Spinal cord (tissue), 9 donors: ENCODE measurements at regions not wholly inside any gene's neighbourhood (a gene's known extent, or its start where the extent isn't known, plus 50 kb on each side); places are given as distances from the start of the nearest gene placed in this dataset.
A peak's percentile ranks its signal among the peaks of the same experiment; 100 is the strongest.

Experiments used
- DNase-seq, 6 donors: peaks; one replicate each; pipeline versions ENCODE4 v3.0.0 to v3.0.0-alpha.2; 2013 to 2015; ENCODE audit warnings: low spot score in 6 of 6, low read depth in 4 of 6
- H3K27ac ChIP-seq: one replicate; pipeline ENCODE4 v1.5.1; 2013; ENCODE audit warnings: low read depth, low read length, control low read depth
- H3K27me3 ChIP-seq: one replicate; pipeline ENCODE4 v1.6.1; 2013; ENCODE audit warnings: low read length; ENCODE audit not compliant: control insufficient read depth, insufficient read depth
- H3K36me3 ChIP-seq: one replicate; pipeline ENCODE4 v1.6.1; 2013; ENCODE audit warnings: low read length; ENCODE audit not compliant: control insufficient read depth, insufficient read depth
- H3K4me1 ChIP-seq: one replicate; pipeline ENCODE4 v1.6.1; 2013; ENCODE audit warnings: low read length; ENCODE audit not compliant: control insufficient read depth, insufficient read depth
- H3K4me3 ChIP-seq: one replicate; pipeline ENCODE4 v1.5.1; 2013; ENCODE audit warnings: low read depth, low read length, control low read depth
- H3K9me3 ChIP-seq: one replicate; pipeline ENCODE4 v1.6.1; 2013; ENCODE audit warnings: low read length; ENCODE audit not compliant: control insufficient read depth, insufficient read depth
- WGBS: methylation state at CpG from one replicate; pipeline ENCODE4 v1.1.5; 2013; ENCODE audit warnings: missing lambda C conversion rate; ENCODE audit not compliant: insufficient coverage; 5-methylcytosine and 5-hydroxymethylcytosine counted together
- donor health status: healthy.

DNA sequence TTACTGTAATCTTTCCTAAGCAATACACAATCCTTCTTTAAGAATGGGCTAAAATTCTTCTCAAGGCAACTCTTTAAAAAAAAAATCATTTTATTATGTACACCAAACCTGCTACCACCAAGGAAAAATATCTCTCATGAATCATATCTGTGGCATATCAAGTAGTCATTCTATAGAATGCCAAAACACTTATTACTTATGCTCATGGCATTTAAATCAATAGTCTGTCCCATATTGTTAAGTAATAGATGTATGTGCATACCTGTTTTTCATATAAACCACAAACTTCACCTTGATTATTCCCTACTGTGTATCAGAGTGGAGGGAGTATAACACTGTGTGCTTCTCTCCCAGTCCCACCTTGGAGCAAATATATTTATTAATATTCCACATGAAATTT is 95.8 kb upstream of the SETBP1 start:
- Histone ChIP-seq H3K4me3 (no peak overlapping the region), H3K9me3 (no peaks in the 10 kb centered on the region), H3K27ac (no peak overlapping the region), H3K36me3 (no peaks in the 10 kb centered on the region), H3K27me3 (no peaks in the 10 kb centered on the region), H3K4me1 (no peaks in the 10 kb centered on the region)
- no peak for DNase-seq

DNA sequence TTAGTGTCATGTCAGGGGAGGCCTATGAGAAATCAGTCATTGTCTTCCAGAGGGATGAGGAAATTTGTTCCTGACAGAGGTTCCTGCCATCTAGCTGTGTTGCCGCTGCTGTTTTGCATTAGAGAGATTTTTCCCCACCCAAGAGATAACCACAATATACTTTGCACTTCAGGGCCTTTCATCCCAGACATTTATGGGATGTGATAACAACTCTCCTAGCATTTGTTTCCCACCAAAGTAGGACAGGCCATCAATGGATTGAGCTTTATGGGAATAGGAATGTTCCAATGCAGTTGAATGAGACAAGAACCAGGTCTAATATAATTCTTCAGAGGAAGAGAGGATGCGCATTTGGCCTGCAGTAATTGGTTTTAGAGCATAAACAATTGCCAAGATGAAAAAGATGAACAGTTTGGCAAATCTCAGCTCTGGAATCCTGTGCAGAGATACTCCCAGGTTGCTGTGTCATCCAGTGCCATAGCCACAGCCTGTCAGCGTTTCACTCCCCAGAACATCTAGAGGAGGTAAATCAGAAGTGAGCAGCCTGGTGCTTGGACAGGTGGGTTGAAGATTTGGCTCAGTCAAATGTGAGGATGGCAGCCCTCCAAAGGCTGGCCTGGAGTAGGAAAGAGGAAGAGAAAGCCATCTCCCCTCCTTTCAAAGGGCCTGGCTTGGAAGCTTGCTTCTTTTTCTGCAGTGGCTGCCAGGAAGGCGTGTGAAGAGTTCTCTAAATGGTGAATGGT is 93.7 kb upstream of the SETBP1 start:
- peak in 4 of 6 donors; percentile 46 to 88 (median 62) for DNase-seq
- Histone ChIP-seq H3K27me3 (no peaks in the 10 kb centered on the region), H3K27ac (no peak overlapping the region), H3K9me3 (no peaks in the 10 kb centered on the region), H3K4me1 (no peaks in the 10 kb centered on the region), H3K36me3 (no peaks in the 10 kb centered on the region), H3K4me3 (no peak overlapping the region)
- WGBS: 82% methylated on average over 1 of the region's 4 CpGs

DNA sequence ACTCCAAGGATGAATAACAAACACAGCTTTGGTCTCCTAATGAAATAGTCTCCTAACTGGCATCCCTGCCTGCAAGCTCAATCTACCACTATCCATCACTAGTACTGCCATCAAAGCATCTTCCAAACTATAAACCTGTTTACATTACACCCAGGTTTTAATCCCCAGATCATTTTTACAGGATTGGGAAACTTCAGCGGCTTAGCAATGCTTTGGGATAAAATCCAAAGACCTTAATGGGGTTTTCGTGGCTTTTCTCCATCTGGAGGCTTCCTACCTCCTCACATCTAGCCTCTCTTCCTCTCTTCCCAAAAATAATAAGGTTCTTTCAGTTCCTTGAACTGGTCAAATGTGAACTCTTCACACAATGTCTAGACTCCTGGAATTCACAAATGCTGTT is 92.2 kb upstream of the SETBP1 start:
- no peak for DNase-seq
- Histone ChIP-seq H3K36me3 (no peaks in the 10 kb centered on the region), H3K4me3 (no peak overlapping the region), H3K27ac (no peak overlapping the region), H3K27me3 (no peaks in the 10 kb centered on the region), H3K4me1 (no peaks in the 10 kb centered on the region), H3K9me3 (no peaks in the 10 kb centered on the region)
- 67% methylated on average over 1 of the region's 2 CpGs for whole genome bisulfite sequencing

DNA sequence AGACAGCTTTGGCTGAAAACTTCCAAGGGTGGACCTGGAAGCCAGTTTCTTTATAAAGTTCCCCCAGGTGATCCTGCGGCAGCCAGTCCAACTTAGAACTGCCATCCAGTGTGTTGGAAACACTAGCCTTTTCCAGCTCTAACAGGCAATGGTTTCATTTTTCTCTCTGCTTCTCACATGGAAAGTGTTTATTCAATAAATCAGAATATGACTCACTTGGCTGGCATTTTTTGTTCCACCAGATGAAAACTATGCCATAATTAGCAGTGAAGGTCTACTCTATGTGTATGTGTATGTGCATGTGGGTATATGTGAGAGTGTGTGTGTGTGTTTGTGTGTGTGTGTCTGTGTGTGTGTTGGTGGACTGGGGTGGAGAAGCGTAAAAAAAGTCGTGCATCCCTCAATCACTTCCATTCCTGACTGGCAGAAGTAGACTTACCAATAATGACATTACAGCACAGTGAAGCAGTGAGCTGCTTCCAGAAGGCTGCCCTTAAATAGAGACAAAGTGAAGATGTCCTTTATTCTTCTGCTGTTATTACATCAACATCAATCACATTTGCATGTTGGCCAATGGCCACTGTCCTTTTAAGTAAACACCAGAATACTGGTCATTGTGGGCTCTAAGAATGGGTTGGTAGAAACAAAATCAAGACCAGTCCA is 90.9 kb upstream of the SETBP1 start:
- H3K4me1 ChIP-seq: no peaks in the 10 kb centered on the region
- no peak overlapping the region for H3K4me3 ChIP-seq
- H3K36me3 ChIP-seq: no peaks in the 10 kb centered on the region
- 86% methylated on average over 1 of the region's 3 CpGs for whole genome bisulfite sequencing
- H3K27ac ChIP-seq: no peak overlapping the region
- no peaks in the 10 kb centered on the region for H3K9me3 ChIP-seq
- no peaks in the 10 kb centered on the region for H3K27me3 ChIP-seq
- no peak for DNase-seq

DNA sequence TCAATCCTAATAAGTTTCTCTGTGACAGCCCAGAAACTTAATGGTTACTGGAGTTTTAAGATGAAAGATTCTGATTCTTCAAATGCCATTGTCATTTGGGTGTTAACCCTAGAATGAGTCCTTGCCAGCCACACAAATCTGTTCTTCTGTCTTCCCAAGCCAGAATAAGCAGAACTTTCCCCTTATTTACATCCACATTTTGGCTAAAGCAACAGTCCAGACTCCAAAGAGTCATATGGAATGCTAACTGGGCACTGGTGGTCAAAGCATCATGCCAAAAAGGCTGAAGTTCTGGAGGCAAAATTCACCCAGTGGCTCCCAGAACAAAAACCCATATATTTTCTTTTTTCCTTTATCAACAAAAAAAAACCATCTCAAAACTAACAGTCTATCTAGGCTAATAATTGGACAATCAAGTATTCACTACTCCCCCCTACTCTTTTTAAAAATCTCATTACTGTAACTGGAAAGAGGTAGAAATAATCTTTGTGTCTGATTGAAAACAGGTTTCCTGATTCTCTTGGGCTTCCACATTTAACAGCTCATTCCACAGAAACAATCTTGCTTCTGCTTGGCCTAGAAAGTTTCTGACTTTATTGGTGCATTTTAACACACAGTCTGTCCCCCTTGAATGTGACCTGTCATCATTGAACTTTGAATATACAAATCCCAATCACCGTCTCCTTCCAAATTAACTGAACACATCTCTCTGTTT is 89.6 kb upstream of the SETBP1 start:
- no peak overlapping the region for H3K27ac ChIP-seq
- DNase-seq: no peak
- no peaks in the 10 kb centered on the region for H3K9me3 ChIP-seq
- no peaks in the 10 kb centered on the region for H3K27me3 ChIP-seq
- H3K4me1 ChIP-seq: no peaks in the 10 kb centered on the region
- no peak overlapping the region for H3K4me3 ChIP-seq
- H3K36me3 ChIP-seq: no peaks in the 10 kb centered on the region
- WGBS: no CpG with 5 or more reads among the region's 1 CpG

DNA sequence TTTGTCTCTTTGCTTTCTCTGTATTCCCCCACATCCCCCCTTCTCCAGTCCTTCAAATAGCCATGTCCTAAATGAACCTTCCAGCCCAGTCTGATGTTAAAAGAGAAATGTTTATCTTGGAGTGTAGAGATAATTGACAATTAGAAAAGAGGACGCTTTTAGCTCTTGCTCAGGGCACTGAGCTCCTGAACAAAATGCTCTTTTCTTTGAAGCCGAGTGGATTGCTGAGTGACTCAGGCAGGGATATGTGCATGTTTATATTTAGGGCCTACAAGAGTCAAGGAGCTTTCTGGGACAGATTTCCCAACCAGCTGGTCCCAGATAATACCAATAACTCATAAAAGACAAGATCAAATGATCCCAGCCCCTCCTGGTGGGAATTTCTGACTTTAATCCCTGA is 88.0 kb upstream of the SETBP1 start:
- no peaks in the 10 kb centered on the region for H3K36me3 ChIP-seq
- WGBS: 38% methylated on average over 2 of the region's 2 CpGs
- DNase-seq: no peak
- H3K27ac ChIP-seq: no peak overlapping the region
- H3K9me3 ChIP-seq: no peaks in the 10 kb centered on the region
- H3K4me1 ChIP-seq: no peaks in the 10 kb centered on the region
- H3K4me3 ChIP-seq: no peak overlapping the region
- H3K27me3 ChIP-seq: no peaks in the 10 kb centered on the region

DNA sequence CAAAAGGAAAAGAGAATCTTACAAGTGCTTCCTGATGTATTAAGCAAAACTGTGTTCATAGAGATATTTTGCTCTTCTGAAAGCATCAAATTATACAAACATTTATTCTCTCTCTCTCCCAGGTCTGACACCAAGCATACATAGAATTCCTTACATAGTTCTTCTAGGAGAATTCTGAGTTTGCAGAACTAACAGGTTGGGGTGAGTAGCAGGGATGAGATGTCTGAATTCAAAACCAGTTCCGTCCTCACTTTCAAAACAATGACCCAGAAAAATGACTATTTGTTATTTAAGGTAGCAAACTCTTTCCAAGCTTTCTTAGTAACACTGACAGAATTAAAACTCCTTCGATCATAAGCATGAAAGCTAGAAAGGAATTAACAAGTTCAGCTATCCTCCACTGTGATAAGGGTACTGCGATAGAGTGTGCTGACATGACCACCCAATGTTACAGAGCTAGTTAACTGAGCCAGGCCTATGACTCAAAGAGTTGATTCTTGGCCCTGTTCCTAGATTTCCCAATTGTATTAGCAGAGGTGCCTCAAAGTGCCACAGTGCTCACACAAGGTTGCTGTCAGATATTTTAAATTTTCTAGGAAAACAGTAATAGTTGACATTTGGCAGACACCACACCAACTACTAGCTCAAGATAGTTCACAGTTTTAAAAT is 85.8 kb upstream of the SETBP1 start:
- H3K4me1 ChIP-seq: no peaks in the 10 kb centered on the region
- no peak overlapping the region for H3K27ac ChIP-seq
- no peaks in the 10 kb centered on the region for H3K27me3 ChIP-seq
- WGBS: 57% methylated on average over 1 of the region's 3 CpGs
- no peak overlapping the region for H3K4me3 ChIP-seq
- no peaks in the 10 kb centered on the region for H3K36me3 ChIP-seq
- no peaks in the 10 kb centered on the region for H3K9me3 ChIP-seq
- DNase-seq: peak in 1 of 6 donors; percentile 46

DNA sequence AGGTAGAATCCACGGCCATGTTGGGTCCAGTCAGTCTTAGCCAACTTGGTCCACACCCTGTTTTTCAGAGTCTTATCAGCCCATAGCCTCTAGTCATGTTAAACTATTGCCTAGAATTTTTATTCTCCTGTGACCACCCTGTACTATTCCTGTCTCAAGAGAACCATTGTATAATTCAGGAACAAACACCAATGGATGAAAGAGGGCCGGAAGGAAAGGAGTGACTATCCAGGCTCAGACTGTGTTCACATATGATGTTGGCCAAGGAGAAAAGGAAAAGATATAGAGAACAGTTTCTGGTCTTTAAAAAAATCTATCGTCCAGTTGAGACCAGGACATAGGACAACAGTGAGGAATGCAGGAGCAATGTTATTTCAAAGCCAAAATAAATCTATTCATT is 82.9 kb upstream of the SETBP1 start:
- DNase-seq: no peak
- no peaks in the 10 kb centered on the region for H3K27me3 ChIP-seq
- no peaks in the 10 kb centered on the region for H3K36me3 ChIP-seq
- H3K4me3 ChIP-seq: no peak overlapping the region
- H3K4me1 ChIP-seq: no peaks in the 10 kb centered on the region
- H3K27ac ChIP-seq: no peak overlapping the region
- no peaks in the 10 kb centered on the region for H3K9me3 ChIP-seq
- 100% methylated on average over 1 of the region's 3 CpGs for WGBS

DNA sequence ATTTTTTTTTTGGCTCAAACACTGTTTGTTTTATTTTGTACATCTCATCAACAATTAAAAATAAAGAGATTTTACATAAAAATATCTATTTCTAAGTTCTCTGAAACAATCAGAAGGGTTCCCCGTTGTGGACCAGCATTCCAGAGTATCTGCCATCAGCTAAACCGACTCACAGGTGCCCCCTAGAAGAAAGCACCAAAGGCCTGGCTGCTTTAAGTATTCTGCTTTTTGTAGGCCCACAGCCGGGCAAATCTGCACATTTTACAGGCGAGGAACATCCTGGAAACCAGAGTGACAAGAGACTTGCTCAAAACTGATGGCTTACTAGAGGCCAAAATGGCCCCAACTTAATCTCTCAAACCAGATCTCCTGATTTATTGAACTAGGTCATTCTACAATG is 82.2 kb upstream of the SETBP1 start:
- Histone ChIP-seq H3K36me3 (no peaks in the 10 kb centered on the region), H3K4me1 (no peaks in the 10 kb centered on the region), H3K27me3 (no peaks in the 10 kb centered on the region), H3K4me3 (no peak overlapping the region), H3K9me3 (no peaks in the 10 kb centered on the region), H3K27ac (no peak overlapping the region)
- WGBS: 83% methylated on average over 4 of the region's 4 CpGs
- DNase-seq: no peak
